DMS 273 (cell line): ENCODE measurements at regions not wholly inside any gene's neighbourhood (a gene's known extent, or its start where the extent isn't known, plus 50 kb on each side); places are given as distances from the start of the nearest gene placed in this dataset.
"Not testable (repeated sequence)": the region's sequence is repeated elsewhere in the genome, so short reads cannot be mapped to it uniquely, and the experiment has no call there.

Source experiments
- DNase-seq: peaks from one replicate; lab custom pipeline; 2025; ENCODE audit not compliant: unreplicated experiment; lab: John Stamatoyannopoulos, UW

DNA sequence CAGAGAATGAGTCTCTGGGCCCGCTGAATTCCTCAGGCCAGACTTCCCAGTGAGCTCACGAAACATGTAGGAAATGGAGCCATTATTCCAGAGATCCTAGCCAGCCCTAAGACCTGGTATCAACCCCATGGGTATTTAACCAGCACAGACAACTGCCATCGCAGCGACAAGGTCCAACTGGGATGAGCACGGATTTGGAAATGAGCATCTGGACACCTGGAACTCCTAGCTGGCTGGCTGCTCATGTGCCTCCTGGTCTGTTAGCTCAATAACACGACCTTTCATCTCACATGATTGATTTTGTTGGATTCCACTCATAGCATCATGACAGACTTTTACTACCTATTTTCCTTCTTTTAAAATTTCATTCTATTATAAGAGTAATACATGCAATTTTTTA is 51.0 kb downstream of the POU3F3 start:
- no peak for DNase-seq

DNA sequence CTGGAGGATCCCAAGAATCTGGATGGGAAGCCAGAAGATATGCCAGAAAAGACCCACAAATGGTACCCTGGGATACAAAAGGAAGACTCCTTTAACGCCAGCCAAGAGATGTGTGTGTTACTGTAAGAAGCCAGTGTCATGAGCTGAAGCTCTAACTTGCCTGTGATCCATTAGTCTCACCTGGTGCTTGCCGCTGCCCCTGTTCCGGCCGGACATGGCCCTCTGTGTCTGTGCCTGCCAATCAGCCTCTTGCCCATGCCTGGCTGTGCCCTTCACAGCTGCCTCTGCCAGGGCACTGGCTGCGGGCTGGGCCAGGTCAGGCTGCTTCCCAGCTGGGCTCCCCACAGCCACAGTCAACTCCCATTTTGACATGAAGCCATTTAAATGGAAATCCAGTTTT is 55.4 kb downstream of the POU3F3 start:
- DNase-seq = no peak

DNA sequence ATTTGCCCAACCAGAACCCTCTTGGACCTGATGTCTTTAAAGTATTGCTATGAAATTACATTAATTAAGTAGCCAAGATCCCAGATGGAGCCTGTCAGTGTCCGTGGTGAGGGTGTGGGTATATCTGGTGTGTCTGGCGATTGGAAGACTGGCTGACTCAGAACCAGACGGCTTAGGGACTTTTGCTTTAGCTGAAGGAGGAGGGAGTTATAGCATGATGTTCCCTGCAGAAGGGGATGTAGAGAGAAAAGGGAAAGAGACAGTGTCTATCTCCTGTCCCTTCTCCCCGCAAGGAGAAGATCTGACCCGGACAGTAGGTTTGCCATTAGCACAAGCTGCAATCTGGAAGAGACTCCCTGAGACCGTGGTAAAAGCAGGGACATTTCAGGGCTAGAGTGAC is 60.6 kb downstream of the POU3F3 start:
- DNase-seq = no peak

DNA sequence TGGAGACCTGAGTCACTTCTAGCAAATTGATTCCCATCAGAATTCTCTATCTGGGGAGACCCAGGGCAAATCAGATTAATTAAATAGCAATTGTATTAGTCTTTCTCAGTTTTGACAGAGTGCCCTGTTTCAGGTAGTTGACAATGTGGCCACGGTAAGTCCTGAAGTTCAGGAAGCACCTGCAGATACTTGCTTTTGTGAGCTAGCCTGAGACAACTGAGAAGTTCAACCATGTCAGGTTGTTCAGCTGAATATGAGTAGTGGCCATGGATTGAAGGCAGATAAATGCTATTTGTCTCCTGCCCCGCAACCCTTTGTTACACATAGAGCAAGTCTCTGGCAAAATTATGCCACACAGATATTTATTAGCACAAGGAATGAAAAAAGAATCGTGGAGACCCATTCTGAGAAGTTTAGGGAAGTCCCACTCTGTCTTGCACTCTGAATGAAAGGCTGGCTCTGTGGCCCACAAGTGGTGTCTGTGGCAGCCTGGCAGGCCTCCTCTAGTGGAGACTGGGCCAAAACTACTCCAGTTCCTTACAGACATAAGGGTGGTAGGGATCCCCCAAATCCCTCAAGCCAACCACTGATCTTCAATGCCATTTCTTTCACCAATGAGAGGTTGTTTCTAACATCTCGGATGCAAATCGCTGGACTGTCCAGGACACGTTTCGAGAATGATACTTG is 61.3 kb downstream of the POU3F3 start:
- DNase-seq = no peak

DNA sequence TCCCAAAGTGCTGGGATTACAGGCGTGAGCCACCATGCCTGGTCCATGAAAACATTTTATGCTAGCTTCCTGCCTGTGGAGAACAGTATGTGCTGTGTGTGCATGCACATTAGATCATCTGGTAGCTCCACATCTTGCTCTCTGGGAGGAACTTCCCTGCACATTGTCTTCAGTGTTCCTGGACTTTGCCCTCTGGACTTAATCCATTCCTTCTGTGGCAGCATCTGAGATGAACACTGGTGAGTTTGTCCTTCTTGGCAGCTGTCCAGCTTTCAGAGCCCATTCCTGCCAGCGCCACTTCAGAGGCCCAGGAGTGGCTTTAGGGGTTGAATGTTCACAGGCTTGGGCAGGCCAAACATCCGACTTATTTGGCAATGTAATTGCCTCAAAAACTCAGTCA is 65.2 kb downstream of the POU3F3 start:
- peak; percentile 15 for DNase-seq

DNA sequence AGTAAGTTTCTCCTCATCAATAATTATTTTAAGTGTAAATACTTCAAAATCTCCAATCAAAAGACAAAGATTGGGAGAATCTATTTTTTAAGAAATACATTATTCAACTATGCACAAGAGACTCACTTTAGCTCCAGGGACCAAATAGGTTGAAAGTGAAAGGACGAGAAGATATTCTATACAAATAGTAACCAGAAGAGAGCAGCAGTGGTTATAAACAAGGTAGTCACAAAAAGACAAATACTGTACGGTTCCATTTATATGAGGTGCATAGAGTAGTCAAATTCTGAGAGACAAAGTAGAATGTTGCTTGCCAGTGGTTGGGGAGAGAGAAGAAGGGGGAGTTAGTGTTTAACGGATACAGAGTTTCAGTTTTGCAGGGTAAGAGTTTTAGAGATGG is 69.8 kb downstream of the POU3F3 start:
- no peak for DNase-seq

DNA sequence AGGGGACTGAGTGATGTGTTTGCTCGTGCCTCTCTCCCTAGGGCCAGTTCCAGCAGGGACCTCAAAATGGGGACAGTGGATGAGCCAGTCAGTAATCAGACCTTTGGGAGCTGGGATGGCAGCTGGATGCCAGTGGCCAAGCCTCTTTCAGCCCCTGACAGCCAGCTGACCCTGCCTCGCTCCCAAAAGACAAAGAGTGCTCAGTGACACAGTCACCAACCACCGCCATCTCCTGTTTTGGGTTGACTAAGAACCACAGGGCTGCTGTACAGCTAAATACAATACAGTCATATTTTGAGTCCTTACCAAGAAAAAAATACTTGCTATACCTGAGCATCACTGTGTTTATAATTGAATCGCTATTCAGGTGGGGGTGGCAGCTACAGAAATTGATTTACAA is 75.7 kb downstream of the POU3F3 start:
- DNase-seq = no peak

DNA sequence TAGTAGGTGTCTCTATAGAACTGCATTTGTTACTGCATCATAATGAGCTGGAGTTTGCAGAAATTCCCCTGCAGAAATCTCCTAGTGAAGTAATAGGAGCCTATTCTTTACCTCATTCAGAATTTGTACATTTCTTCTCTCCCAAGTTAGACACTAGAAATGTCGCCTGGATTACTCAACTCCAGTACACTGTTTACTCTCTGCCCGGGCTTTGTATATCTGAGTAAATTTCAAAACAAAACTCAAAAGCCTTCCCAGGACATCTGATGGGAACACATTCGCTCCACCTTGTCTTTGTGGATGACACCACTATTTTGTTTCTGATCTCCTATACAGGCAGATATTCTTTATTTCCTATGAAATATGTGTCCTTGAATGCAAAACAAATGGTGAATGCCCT is 76.8 kb downstream of the POU3F3 start:
- DNase-seq = no peak

DNA sequence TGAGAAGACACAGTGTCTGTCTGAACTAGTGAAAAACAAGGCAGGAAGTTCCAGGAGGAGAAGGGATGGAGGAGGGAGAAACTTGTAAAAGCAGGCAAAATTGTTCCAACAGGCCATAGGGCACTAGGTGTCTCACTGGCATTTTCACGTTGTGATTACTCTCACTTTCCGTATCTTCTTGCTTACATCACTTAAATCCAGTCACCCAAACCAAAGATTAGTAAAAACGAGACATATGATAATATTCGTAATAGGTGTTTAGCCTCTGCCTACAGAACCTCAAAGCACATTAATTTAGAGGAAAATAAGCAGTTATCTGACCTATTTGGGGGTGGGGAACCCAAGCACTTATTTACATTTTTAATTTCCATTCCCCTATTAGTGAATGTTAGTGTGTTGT is 78.3 kb downstream of the POU3F3 start:
- DNase-seq = no peak

DNA sequence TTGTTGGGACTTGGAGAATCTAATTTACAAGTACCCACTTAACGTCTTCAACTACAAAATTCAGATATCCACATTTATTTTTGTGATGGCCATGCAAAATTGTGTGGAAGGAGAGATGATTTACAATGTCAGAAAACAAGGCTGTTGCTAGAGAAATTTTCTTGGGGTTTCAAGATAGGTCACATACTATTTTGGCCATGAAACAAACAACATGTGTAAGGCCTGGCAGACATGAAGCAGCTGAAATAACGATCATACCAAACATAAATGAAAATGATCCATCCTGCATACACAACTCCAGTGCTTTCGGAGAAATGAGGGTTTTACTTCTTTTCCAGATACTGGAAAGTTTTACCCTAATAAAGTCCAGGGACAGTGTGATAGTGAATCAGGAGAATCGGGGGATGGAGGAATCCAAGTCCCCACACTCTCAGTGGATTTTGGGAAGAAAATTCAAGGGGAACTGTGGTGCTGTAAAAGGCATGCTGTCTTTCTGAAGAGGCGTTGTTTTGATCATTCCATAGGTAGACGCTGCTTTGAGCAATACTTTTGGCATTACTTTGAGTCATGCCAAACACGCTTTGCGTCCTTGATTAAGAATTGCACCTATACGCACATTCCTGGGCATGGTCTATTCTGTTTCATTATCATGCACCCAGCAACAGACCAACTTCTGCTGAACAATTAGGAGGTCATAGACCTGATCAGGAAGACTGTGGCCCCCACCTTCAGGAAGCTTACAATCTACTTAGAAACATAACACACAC is 79.4 kb downstream of the POU3F3 start:
- DNase-seq = no peak

DNA sequence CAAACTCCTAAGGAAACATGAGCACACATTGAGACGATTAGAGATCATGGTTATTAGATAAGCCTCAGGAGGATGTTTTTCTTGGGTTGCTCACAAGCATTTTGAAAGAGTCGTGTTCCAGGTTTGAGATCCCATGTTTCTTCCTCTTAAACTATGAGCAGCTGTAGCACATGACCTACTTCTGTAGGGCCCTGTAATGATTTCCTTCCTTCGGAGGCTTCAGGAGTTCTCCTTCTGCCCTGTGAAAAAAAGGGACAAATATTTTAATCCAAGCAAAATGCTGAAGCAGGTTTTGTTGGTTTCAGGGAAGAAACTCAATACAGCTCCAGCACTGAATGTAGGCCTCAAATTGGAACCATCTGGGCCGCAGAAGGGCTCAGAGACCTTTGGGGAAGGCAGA is 82.6 kb downstream of the POU3F3 start:
- DNase-seq = no peak

DNA sequence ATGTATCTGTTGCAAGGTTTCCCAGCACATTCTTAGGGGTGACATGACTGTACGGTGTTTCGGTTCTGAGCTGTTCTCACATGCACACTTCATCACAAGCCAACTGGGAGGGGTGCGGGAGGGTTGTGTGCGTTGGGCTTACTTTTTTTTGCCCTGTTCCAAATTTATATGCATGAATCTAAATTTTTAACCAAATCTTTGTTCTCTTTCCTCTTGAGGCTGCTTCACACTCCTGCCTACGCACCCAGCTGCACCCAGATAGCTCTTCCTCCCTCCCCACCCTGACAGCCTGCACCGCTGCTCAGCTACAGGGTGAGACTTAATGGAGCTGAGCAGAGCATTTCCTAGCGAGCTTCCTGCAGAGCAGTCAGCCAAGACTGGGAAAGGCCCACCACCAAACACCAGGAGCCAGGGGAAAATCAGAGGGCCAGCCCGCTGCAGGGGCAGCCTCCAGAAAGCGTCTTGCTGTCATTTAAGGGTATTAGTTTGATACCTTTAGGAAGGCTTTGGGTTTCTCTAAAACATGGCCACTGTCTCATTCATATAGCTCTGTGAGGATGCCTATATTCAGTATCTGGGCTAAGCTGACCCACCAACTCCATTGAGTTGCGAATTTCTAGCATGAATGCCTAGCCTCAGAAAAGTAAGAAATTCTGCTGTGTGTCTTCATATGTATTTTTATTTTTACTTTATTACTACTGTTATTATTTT is 84.5 kb downstream of the POU3F3 start:
- no peak for DNase-seq

DNA sequence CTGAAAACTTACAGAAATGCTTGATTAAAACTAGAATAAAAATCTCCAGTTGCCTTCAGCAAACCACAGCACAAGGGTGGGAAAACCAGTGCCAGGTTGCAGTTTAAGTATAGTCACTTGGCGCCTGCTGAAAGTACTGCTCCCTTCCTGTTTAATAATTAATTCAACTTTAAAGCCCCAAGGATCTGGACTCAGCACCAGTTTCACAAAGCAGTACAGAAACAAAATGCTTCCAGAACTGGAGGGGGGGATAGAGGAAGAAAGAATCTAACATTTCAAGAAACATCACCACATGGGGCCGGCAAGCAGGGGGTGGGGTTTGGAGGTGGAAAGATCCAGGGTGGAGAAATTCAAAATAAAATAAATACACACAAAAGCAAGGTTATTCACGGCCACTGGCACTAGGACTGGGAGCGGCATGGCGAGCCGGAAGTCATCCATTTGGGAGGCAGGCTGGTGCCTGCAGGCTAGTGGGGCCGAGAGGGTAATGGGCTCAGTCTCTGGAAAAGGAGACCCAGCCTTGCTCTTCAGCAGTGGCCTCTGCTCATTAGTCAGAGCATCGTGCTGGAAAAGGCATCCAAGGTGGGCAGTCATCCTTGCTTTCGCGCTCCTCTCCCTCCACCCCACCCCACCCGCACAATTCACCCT is 85.8 kb downstream of the POU3F3 start:
- no peak for DNase-seq

DNA sequence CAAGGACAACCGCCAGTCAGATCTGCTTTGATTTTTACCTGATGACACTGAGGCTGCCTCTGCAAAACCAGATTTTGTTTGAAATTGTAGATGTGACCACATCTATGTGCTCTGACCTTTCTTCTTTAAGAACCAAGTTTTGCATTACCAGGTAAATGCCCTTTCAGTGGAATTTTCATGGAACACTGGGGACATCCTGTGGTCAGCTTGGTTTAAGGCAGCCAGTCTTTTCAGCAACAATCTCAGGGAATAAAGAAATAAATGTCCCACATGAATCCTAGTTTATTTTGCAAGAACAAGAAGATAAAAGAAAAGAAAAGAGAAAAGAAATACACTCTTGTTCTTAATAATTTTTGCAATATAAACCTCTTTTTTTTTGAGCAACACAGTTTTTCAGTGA is 90.6 kb downstream of the POU3F3 start:
- peak; percentile 56 for DNase-seq

DNA sequence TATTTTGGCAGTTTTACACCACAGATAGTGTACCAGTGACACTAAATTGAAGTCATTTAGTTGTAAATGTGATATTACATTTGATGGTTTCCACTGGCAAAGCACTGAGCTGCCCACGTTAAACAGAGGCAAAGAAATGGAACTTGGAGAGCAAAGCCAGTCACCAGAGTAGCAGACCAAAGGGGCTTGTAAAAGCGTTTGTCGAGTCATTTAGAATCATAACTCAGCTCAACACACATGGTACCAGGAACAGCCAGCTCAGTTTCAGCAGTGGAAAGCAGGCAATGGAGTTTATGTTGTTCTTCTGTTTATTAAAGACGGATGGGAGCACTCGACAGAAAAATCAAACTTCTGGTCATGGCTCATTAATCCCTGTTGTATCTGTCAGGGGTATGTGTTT is 91.2 kb downstream of the POU3F3 start:
- DNase-seq = no peak

DNA sequence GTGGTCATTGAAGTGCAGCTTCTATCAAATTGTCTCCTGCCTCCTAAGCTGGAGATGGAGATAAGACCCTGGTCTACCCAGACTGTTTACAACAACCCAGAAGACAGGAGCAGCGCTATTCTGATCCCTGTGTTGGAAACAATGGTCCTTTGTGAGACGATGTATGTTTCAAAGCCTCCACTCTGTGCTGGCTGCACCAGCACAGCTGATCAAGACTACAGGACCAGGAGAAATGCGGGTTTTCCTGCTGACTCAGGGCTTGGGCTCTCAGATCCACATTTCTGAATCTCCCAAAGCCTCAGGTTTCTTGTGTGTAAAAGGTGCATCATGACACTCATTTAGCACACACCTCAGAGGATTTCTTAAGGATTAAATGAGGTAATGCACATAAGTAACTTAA is 92.0 kb downstream of the POU3F3 start:
- DNase-seq = no peak

DNA sequence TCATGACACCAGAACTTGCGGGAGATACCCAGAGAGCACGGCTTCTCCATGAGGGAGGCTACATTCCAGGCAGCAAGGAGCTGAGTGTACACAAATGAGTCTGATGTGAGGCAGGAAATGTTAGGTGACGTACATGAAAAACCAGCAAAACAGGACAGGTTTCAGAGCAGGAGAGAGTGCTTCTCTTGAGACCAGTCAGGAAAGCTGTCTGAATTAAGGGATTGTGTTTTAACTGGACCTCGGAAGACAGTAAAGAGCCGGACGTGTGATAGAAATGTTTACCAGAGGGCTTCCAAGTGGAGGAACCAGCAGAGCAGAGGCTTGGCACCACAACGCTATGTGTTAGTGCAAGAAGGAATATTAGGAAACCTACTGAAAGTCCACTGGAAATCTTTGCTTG is 90.4 kb upstream of the MRPS9 start:
- DNase-seq = not testable (repeated sequence)

DNA sequence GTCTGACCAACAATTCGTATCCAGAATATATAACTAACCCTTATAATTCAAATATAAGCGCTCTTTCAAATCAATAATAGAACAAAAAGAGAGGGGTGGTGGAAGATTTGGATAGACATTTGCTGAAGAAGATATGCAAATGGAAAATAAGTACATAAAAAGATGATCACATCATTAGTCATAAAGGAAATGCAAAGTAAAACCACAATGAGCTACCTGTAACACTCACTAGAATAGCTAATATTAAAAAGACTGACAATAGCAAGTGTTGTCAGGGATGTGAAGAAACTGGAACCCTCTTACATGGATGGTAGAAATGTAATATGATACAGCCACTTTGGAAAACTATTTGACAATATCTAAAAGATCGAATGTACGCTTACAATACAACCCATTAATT is 84.9 kb upstream of the MRPS9 start:
- DNase-seq = no peak

DNA sequence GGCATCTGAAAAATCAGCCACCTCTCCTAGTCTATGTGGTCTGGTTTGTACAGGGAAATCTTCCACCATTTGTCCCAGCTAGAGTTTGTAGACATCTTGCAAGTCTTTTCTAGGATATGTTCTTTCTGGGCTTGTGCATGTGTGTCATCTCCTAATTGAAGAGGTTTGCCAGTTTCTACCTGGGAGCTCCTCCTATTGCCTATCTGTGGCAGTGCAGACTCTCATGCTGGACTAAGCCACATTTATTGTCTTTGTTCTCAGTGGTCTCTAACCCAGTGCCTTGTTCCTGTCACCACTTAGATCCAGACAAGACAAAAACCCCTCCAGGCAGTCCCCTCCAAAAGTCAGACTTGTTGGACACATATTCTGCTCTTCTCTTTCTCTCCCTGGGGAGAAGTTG is 72.0 kb upstream of the MRPS9 start:
- no peak for DNase-seq

DNA sequence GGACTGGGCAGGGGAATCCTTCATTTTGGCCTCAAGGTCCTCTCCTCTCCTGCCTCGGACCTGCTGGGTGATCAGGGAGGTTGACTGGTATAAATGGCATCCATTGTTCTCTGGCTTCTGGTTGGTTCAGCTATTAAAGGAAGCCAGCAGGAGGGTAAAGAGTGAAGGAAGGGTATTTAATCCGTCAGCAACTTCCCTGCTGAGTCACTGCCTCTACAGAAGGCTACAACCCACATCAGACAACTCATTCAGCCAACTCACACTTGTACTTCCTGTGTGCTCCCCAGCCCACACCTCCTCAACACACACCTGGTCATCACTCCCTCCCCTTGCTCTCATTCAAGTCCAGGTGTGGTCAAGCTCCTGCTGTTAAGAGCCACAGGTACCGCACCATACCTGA is 68.3 kb upstream of the MRPS9 start:
- DNase-seq = no peak

DNA sequence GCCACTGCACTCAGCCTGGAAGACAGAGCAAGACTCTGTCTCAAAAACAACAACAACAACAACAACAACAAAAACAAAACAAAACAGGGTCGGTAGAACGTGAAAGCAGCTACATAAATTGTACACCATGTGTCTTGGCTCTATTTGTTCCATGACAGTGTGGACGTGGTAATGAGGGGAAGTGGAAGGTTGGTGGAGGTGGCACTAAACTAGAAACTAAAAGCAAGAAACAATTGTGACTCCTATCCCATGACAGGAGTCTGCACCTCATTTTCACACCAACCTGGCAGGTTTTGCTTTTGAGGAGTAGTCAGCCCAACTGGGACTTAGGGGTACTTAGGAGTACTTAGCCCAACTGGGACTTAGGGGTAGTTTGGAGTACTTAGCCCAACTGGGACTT is 62.5 kb upstream of the MRPS9 start:
- DNase-seq = no peak

DNA sequence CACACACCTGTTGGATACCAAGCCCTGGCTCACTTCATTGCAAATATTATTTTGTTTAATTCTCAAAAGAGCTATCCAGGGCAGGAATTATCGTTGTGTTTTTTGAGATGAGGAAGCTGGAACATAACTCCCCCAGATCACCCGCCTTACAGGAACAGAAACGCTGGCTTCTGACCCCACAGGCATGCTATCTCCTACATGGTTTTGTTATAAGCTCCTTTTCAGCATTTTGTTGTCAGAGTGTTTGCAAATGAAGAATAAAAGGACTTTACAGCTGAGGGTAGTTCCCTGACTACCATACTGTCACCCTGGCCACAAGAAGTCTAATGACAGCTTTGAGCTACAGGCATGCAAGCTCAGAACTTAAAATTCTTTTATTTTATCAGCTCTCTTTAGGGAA is 62.0 kb upstream of the MRPS9 start:
- DNase-seq = no peak
